GM12878 (cell line): ENCODE measurements at regions not wholly inside any gene's neighbourhood (a gene's known extent, or its start where the extent isn't known, plus 50 kb on each side); places are given as distances from the start of the nearest gene placed in this dataset.

Experiments
- ATAC-seq: fragments of 200-7000 bp; cut with Tn5 transposase; 3 replicates; pipeline ENCODE4 v1.9.1; 2020; ENCODE audit warnings: mild to moderate bottlenecking, moderate library complexity
- BruUV-seq: library from RNA; stranded (reverse); fragments of 400-500 nt; replicated peaks from 2 replicates; lab custom pipeline; 2021; lab: Mats Ljungman, UMichigan
- CTCF ChIA-PET: fragments of 300-600 bp; sonication (Branson Sonifier 250); formaldehyde crosslinking; extraction: SDS; loops from one replicate; lab custom pipeline; 2021; ENCODE audit warnings: inconsistent platforms; lab: Yijun Ruan, JAX
- POLR2A ChIA-PET: fragments of 350-600 bp; formaldehyde crosslinking; extraction: SDS; loops from one replicate; lab custom pipeline; 2021; ENCODE audit warnings: inconsistent platforms; lab: Charles Lee
- RAD21 ChIA-PET: fragments of 300-600 bp; sonication (Branson Sonifier 250); formaldehyde crosslinking; loops from one replicate; lab custom pipeline; 2023; ENCODE audit warnings: antibody characterized with exemption; ENCODE audit not compliant: unreplicated experiment; lab: Charles Lee
- SMC1A ChIA-PET: fragments of 300-600 bp; sonication (Branson Sonifier 250); formaldehyde crosslinking; loops from one replicate; lab custom pipeline; 2023; ENCODE audit not compliant: unreplicated experiment, uncharacterized antibody; lab: Charles Lee
- DNase-seq: peaks from one replicate; pipeline ENCODE4 v3.0.0-alpha.2; 2011; ENCODE audit warnings: low read depth, low spot score
- FAIRE-seq: peaks from 3 replicates; lab custom pipeline; 2011; peaks lifted over from hg19 to GRCh38; lab: Jason Lieb, UNC
- H2AFZ ChIP-seq: 2 replicates; pipeline ENCODE4 v1.6.0; 2011; ENCODE audit warnings: low read depth, low read length, control low read depth; ENCODE audit not compliant: control insufficient read depth
- H3K27ac ChIP-seq: 2 replicates; pipeline ENCODE4 v1.5.1; 2011; ENCODE audit warnings: control low read depth; ENCODE audit not compliant: control insufficient read depth, insufficient read depth
- H3K27me3 ChIP-seq, 2 experiments: replicated peaks in 1 of 2; 2 replicates each; pipeline versions ENCODE4 v1.6.0 to v1.6.1; 2011; ENCODE audit warnings: low read length in 1 of 2; ENCODE audit not compliant: control insufficient read depth in 2 of 2, insufficient read depth in 2 of 2
- H3K36me3 ChIP-seq, 2 experiments: 2 replicates each; pipeline ENCODE4 v1.5.1; 2011; ENCODE audit warnings: low read length in 1 of 2; ENCODE audit not compliant: control insufficient read depth in 2 of 2, insufficient read depth in 2 of 2
- H3K4me1 ChIP-seq: 2 replicates; pipeline ENCODE4 v1.6.1; 2011; ENCODE audit warnings: mild to moderate bottlenecking, low read length, moderate library complexity, mixed read lengths; ENCODE audit not compliant: control insufficient read depth, insufficient read depth
- H3K4me2 ChIP-seq: 2 replicates; pipeline ENCODE4 v1.6.0; 2011; ENCODE audit warnings: control low read depth; ENCODE audit not compliant: control insufficient read depth, insufficient read depth
- H3K4me3 ChIP-seq: fragments of 200-600 bp; sonication (generic); 2 replicates; pipeline ENCODE4 v1.5.1; 2016
- H3K79me2 ChIP-seq: 2 replicates; pipeline ENCODE4 v1.6.0; 2011; ENCODE audit warnings: low read length; ENCODE audit not compliant: control insufficient read depth, insufficient read depth
- H3K9ac ChIP-seq: 2 replicates; pipeline ENCODE4 v1.8.0; 2011; ENCODE audit warnings: low read length, control low read depth, mixed read lengths; ENCODE audit not compliant: control insufficient read depth, insufficient read depth
- H3K9me3 ChIP-seq: replicated peaks from 3 replicates; pipeline ENCODE4 v1.5.1; 2011; ENCODE audit warnings: mild to moderate bottlenecking, low read length; ENCODE audit not compliant: control insufficient read depth, insufficient read depth
- H4K20me1 ChIP-seq: 2 replicates; pipeline ENCODE4 v1.6.0; 2011; ENCODE audit not compliant: control insufficient read depth, insufficient read depth
- BACH1 ChIP-seq: fragments of 450-650 bp; IDR thresholded peaks from 2 replicates; pipeline ENCODE4 v1.6.1; 2017; ENCODE audit warnings: mild to moderate bottlenecking, borderline replicate concordance
- BMI1 ChIP-seq: fragments of 450-650 bp; IDR thresholded peaks from 2 replicates; pipeline ENCODE4 v1.6.1; 2016; ENCODE audit warnings: mild to moderate bottlenecking, moderate library complexity, borderline replicate concordance
- BRCA1 ChIP-seq: IDR thresholded peaks from 2 replicates; pipeline ENCODE4 v1.6.1; 2011; ENCODE audit warnings: low read depth, low read length, improper control_type of control experiment
- CBX3 ChIP-seq: fragments of 200-600 bp; sonication (generic); IDR thresholded peaks from 2 replicates; pipeline ENCODE4 v1.6.1; 2016; ENCODE audit warnings: low read depth, borderline replicate concordance
- DPF2 ChIP-seq: fragments of 450-650 bp; IDR thresholded peaks from 2 replicates; pipeline ENCODE4 v1.6.1; 2017; ENCODE audit warnings: mild to moderate bottlenecking
- FOXM1 ChIP-seq: IDR thresholded peaks from 2 replicates; pipeline ENCODE4 v1.6.1; 2012; ENCODE audit warnings: low read depth, mild to moderate bottlenecking, inconsistent platforms, low read length, moderate library complexity
- IRF3 ChIP-seq: fragments of 450-650 bp; IDR thresholded peaks from 2 replicates; pipeline ENCODE4 v1.6.1; 2014; ENCODE audit warnings: mild to moderate bottlenecking
- IRF5 ChIP-seq: fragments of 450-650 bp; IDR thresholded peaks from 2 replicates; pipeline ENCODE4 v1.6.1; 2017; ENCODE audit warnings: borderline replicate concordance
- MXI1 ChIP-seq: fragments of 150-350 bp; IDR thresholded peaks from 2 replicates; pipeline ENCODE4 v1.6.1; 2011; ENCODE audit warnings: low read depth, mild to moderate bottlenecking, inconsistent platforms, low read length, improper control_type of control experiment
- PAX8 ChIP-seq: fragments of 450-650 bp; IDR thresholded peaks from 2 replicates; pipeline ENCODE4 v1.6.1; 2017; ENCODE audit warnings: mild to moderate bottlenecking, moderate library complexity
- POLR2A ChIP-seq: IDR thresholded peaks from 2 replicates; pipeline ENCODE4 v1.6.1; 2011; ENCODE audit warnings: low read depth, mild to moderate bottlenecking, low read length
- POLR2AphosphoS2 ChIP-seq: IDR thresholded peaks from 2 replicates; pipeline ENCODE4 v1.6.1; 2011; ENCODE audit warnings: low read depth, mild to moderate bottlenecking, low read length, improper control_type of control experiment, moderate library complexity
- RFX5 ChIP-seq: IDR thresholded peaks from 2 replicates; pipeline ENCODE4 v1.6.1; 2011; ENCODE audit warnings: low read depth, low read length, improper control_type of control experiment
- SRF ChIP-seq, 2 experiments: IDR thresholded peaks; 2 replicates each; pipeline ENCODE4 v1.6.1; 2011; ENCODE audit warnings: low read depth in 2 of 2, low read length in 2 of 2, mild to moderate bottlenecking in 1 of 2, moderate library complexity in 1 of 2
- SUPT20H ChIP-seq: IDR thresholded peaks from 2 replicates; pipeline ENCODE4 v1.6.1; 2011; ENCODE audit warnings: low read depth, mild to moderate bottlenecking, low read length, moderate library complexity, borderline replicate concordance; ENCODE audit not compliant: control insufficient read depth
- TCF7 ChIP-seq: IDR thresholded peaks from 2 replicates; pipeline ENCODE4 v1.6.1; 2014; ENCODE audit warnings: antibody characterized with exemption, borderline replicate concordance
- ZNF207 ChIP-seq: fragments of 450-650 bp; IDR thresholded peaks from 2 replicates; pipeline ENCODE4 v1.6.1; 2014; ENCODE audit warnings: antibody characterized with exemption, mild to moderate bottlenecking, borderline replicate concordance
- ZNF217 ChIP-seq: fragments of 450-650 bp; IDR thresholded peaks from 2 replicates; pipeline ENCODE4 v1.6.1; 2017; ENCODE audit warnings: antibody characterized with exemption, mild to moderate bottlenecking
- ZSCAN29 ChIP-seq: fragments of 450-650 bp; IDR thresholded peaks from 2 replicates; pipeline ENCODE4 v1.6.1; 2017; ENCODE audit warnings: mild to moderate bottlenecking, moderate library complexity
- WGBS: methylation state at CpG from one replicate; pipeline ENCODE4 v1.1.6; 2016; ENCODE audit warnings: low lambda C conversion rate; ENCODE audit not compliant: insufficient replicate concordance, insufficient coverage; ENCODE audit errors: missing lambda C conversion rate; 5-methylcytosine and 5-hydroxymethylcytosine counted together
- in situ Hi-C: fragments of 300-500 bp; cut with MboI; formaldehyde crosslinking; loops from 9 replicates; pipeline ENCODE4 v1.14.3; 2018; ENCODE audit warnings: mixed read lengths
- intact Hi-C: fragments of 100-400 bp; cut with micrococcal nuclease; formaldehyde crosslinking; loops from one replicate; pipeline ENCODE4 v1.14.2; 2022; ENCODE audit not compliant: unreplicated experiment

- BruUV-seq: no TSS peak
- H3K4me3 ChIP-seq: no peak overlapping the region
- ChIA-PET CTCF (interaction anchor here (0.7 to 4.1 kb wide), 3 partner anchors 12 to 17 kb away, joined by 3 to 15 read pairs (median 4); no protein-coding TSS in a partner anchor), SMC1A (no interaction called here), RAD21 (no interaction called here), POLR2A (no interaction called here)
- no peak overlapping the region for H3K4me2 ChIP-seq
- FAIRE-seq (no peak), DNase-seq (no peak), ATAC-seq (no peak)
- in situ Hi-C loops (no loop called here), intact Hi-C loops (no loop called here)
- no peak overlapping the region for H3K9ac ChIP-seq
- no peaks in the 10 kb centered on the region for H3K36me3 ChIP-seq
- H3K9me3 ChIP-seq: peaks cover 3% of the 10 kb centered on the region; the same call in 2 of the 3 replicates
- no peak overlapping the region for H2AFZ ChIP-seq
- H4K20me1 ChIP-seq: no peaks in the 10 kb centered on the region
- no peak overlapping the region for H3K27ac ChIP-seq
- H3K79me2 ChIP-seq: no peaks in the 10 kb centered on the region
- H3K27me3 ChIP-seq: no peaks in the 10 kb centered on the region
- no peaks in the 10 kb centered on the region for H3K4me1 ChIP-seq
- no peak for TF ChIP-seq SRF (IDR thresholded peaks at IDR 0.05; ENCODE audit: low read depth in 2 of 2, low read length in 2 of 2)
- no peak for TF ChIP-seq PAX8
- no peak for TF ChIP-seq CBX3
- no peak for TF ChIP-seq SUPT20H
- WGBS: 0% methylated on average over 1 of the region's 1 CpG
Measured at GRCh38 chr1:117770981-117771531, 158.4 kb downstream of the GDAP2 start.

GRCh38 chr1:117779364-117779763 is 150.1 kb downstream of the GDAP2 start:
- DNase-seq: no peak
- no peaks in the 10 kb centered on the region for H3K79me2 ChIP-seq
- no peak for ATAC-seq
- no peaks in the 10 kb centered on the region for H3K9me3 ChIP-seq
- in situ Hi-C loops (no loop called here), intact Hi-C loops (no loop called here)
- ChIA-PET CTCF (no interaction called here), RAD21 (no interaction called here), SMC1A (no interaction called here), POLR2A (interaction anchor here (1.0 kb wide), 1 partner anchor 22 kb away, joined by 3 read pairs; no protein-coding TSS in a partner anchor)
- H2AFZ ChIP-seq: no peak overlapping the region
- no peaks in the 10 kb centered on the region for H3K4me1 ChIP-seq
- no peaks in the 10 kb centered on the region for H3K27me3 ChIP-seq
- no TSS peak for BruUV-seq
- WGBS: 2% methylated on average over 2 of the region's 2 CpGs
- no peak overlapping the region for H3K4me2 ChIP-seq
- no peaks in the 10 kb centered on the region for H4K20me1 ChIP-seq
- no peaks in the 10 kb centered on the region for H3K36me3 ChIP-seq
- no peak for FAIRE-seq
- no peak overlapping the region for H3K9ac ChIP-seq
- H3K27ac ChIP-seq: no peak overlapping the region
- H3K4me3 ChIP-seq: no peak overlapping the region
- TF ChIP-seq FOXM1 (no peak), MXI1 (no peak), BACH1 (no peak), ZNF207 (no peak), DPF2 (no peak), TCF7 (no peak), IRF5 (no peak), RFX5 (no peak), BMI1 (no peak), BRCA1 (no peak), ZNF217 (no peak), POLR2AphosphoS2 (no peak), IRF3 (no peak), POLR2A (no peak), ZSCAN29 (no peak)
